SK-N-SH (cell line): ENCODE measurements at regions not wholly inside any gene's neighbourhood (a gene's known extent, or its start where the extent isn't known, plus 50 kb on each side); places are given as distances from the start of the nearest gene placed in this dataset.

ENCODE experiments used
- CTCF ChIA-PET: fragments of 300-600, 350-600 bp; formaldehyde crosslinking; extraction: SDS; loops from one replicate; lab custom pipeline; 2021; lab: Yijun Ruan, JAX
- POLR2A ChIA-PET: fragments of 350-600 bp; sonication (Branson Sonifier 250); formaldehyde crosslinking; extraction: SDS; loops from one replicate; lab custom pipeline; 2020; ENCODE audit warnings: antibody characterized with exemption, inconsistent platforms; lab: Yijun Ruan, JAX
- DNase-seq: peaks from one replicate; pipeline ENCODE4 v3.0.0; 2012
- H2AFZ ChIP-seq: fragments of 200-600 bp; sonication (generic); 2 replicates; pipeline ENCODE4 v1.8.1; 2016; ENCODE audit warnings: antibody characterized with exemption, mild to moderate bottlenecking, low read depth
- H3F3A ChIP-seq: fragments of 200-600 bp; sonication (generic); replicated peaks from 2 replicates; pipeline ENCODE3; 2016; ENCODE audit warnings: antibody characterized with exemption, mild to moderate bottlenecking; ENCODE audit not compliant: insufficient read depth
- H3K27ac ChIP-seq, 2 experiments: fragments of 200-500 bp in 1 of 2; fragments of 200-600 bp in 1 of 2; sonication (Bioruptor generic) in 1 of 2; sonication (generic), shearing (Covaris generic) in 1 of 2; 2 replicates each; pipeline versions ENCODE4 v1.5.1 to v1.6.1; 2014 to 2016; ENCODE audit warnings: low read depth in 2 of 2, inconsistent platforms in 1 of 2, low read length in 1 of 2, mild to moderate bottlenecking in 1 of 2, mixed read lengths in 1 of 2
- H3K27me3 ChIP-seq: fragments of 200-600 bp; sonication (generic), shearing (Covaris generic); 2 replicates; pipeline ENCODE4 v1.6.1; 2016; ENCODE audit warnings: mixed run types; ENCODE audit not compliant: insufficient read depth
- H3K36me3 ChIP-seq, 2 experiments: fragments of 200-500 bp in 1 of 2; fragments of 200-600 bp in 1 of 2; sonication (Bioruptor generic) in 1 of 2; sonication (generic) in 1 of 2; replicated peaks in 1 of 2; 2 replicates each; pipeline versions ENCODE3 to v1.5.1; 2014 to 2016; ENCODE audit warnings: low read length in 1 of 2, mild to moderate bottlenecking in 1 of 2; ENCODE audit not compliant: insufficient read depth in 2 of 2, control insufficient read depth in 1 of 2
- H3K4me1 ChIP-seq, 2 experiments: fragments of 200-500 bp in 1 of 2; fragments of 200-600 bp in 1 of 2; sonication (Bioruptor generic) in 1 of 2; sonication (generic), shearing (Covaris generic) in 1 of 2; 2 replicates each; pipeline versions ENCODE4 v1.5.1 to v1.6.1; 2014 to 2016; ENCODE audit warnings: low read depth in 1 of 2, low read length in 1 of 2, mixed run types in 1 of 2; ENCODE audit not compliant: insufficient read depth in 2 of 2, control insufficient read depth in 1 of 2
- H3K4me2 ChIP-seq: fragments of 200-600 bp; sonication (generic), shearing (Covaris generic); 2 replicates; pipeline ENCODE4 v1.6.1; 2017; ENCODE audit warnings: mixed run types
- H3K4me3 ChIP-seq, 2 experiments: fragments of 200-500 bp in 1 of 2; fragments of 200-600 bp in 1 of 2; sonication (Bioruptor generic) in 1 of 2; sonication (generic), shearing (Covaris generic) in 1 of 2; 2 replicates each; pipeline versions ENCODE4 v1.5.1 to v1.8.1; 2014 to 2016; ENCODE audit warnings: low read depth in 2 of 2, inconsistent platforms in 1 of 2, low read length in 1 of 2, mild to moderate bottlenecking in 1 of 2, mixed read lengths in 1 of 2, moderate library complexity in 1 of 2
- H3K79me2 ChIP-seq: fragments of 200-600 bp; sonication (generic); 2 replicates; pipeline ENCODE4 v1.8.1; 2017; ENCODE audit warnings: mild to moderate bottlenecking; ENCODE audit not compliant: insufficient read depth
- H3K9ac ChIP-seq: fragments of 200-600 bp; sonication (generic); 2 replicates; pipeline ENCODE4 v1.6.1; 2017; ENCODE audit warnings: mixed run types
- H3K9me2 ChIP-seq: fragments of 200-600 bp; sonication (generic); 2 replicates; pipeline ENCODE4 v1.6.1; 2017; ENCODE audit warnings: mixed run types
- H3K9me3 ChIP-seq: fragments of 200-600 bp; sonication (generic); 2 replicates; pipeline ENCODE4 v1.6.1; 2017; ENCODE audit warnings: mixed run types, mild to moderate bottlenecking, moderate library complexity
- H4K20me1 ChIP-seq: fragments of 200-600 bp; sonication (generic); 2 replicates; pipeline ENCODE4 v1.6.1; 2017; ENCODE audit warnings: mild to moderate bottlenecking, mixed run types; ENCODE audit not compliant: insufficient read depth
- CHD2 ChIP-seq: fragments of 150-350 bp; IDR thresholded peaks from 2 replicates; pipeline ENCODE4 v1.6.1; 2018; ENCODE audit warnings: low read length; ENCODE audit not compliant: partially characterized antibody
- ELF1 ChIP-seq: IDR thresholded peaks from 2 replicates; pipeline ENCODE4 v1.4.0; 2012
- EP300 ChIP-seq, 2 experiments: IDR thresholded peaks; 2 replicates each; pipeline versions ENCODE4 v1.4.0 to v1.6.1; 2012; ENCODE audit warnings: borderline replicate concordance in 1 of 2, low read depth in 1 of 2, low read length in 1 of 2
- FOSL2 ChIP-seq: IDR thresholded peaks from 2 replicates; pipeline ENCODE4 v1.4.0; 2012; ENCODE audit warnings: low read depth, mild to moderate bottlenecking, moderate library complexity, borderline replicate concordance
- FOXM1 ChIP-seq: IDR thresholded peaks from 2 replicates; pipeline ENCODE4 v1.4.0; 2012; ENCODE audit warnings: low read depth, mild to moderate bottlenecking
- JUND ChIP-seq: IDR thresholded peaks from 2 replicates; pipeline ENCODE4 v1.4.0; 2012
- NFIC ChIP-seq: IDR thresholded peaks from 2 replicates; pipeline ENCODE4 v1.4.0; 2012; ENCODE audit warnings: borderline replicate concordance
- PBX3 ChIP-seq: IDR thresholded peaks from 2 replicates; pipeline ENCODE4; 2012
- POLR2AphosphoS5 ChIP-seq: IDR thresholded peaks from 2 replicates; pipeline ENCODE4 v1.6.1; 2012; ENCODE audit warnings: low read depth, low read length
- RCOR1 ChIP-seq: fragments of 150-350 bp; IDR thresholded peaks from 2 replicates; pipeline ENCODE4 v1.6.1; 2017; ENCODE audit warnings: antibody characterized with exemption, low read length
- REST ChIP-seq: IDR thresholded peaks from 2 replicates; pipeline ENCODE4 v1.6.1; 2012; ENCODE audit warnings: mild to moderate bottlenecking, low read depth, low read length, moderate library complexity
- RFX5 ChIP-seq: IDR thresholded peaks from 2 replicates; pipeline ENCODE4 v1.6.1; 2012; ENCODE audit warnings: mild to moderate bottlenecking, improper control_type of control experiment, low read length
- RXRA ChIP-seq: IDR thresholded peaks from 2 replicates; pipeline ENCODE4 v1.4.0; 2012; ENCODE audit warnings: low read depth, mild to moderate bottlenecking, borderline replicate concordance
- SMC3 ChIP-seq: IDR thresholded peaks from 2 replicates; pipeline ENCODE4 v1.6.1; 2012; ENCODE audit warnings: low read depth, low read length, improper control_type of control experiment
- TCF12 ChIP-seq: IDR thresholded peaks from 2 replicates; pipeline ENCODE4 v1.4.0; 2012
- TEAD4 ChIP-seq: IDR thresholded peaks from 2 replicates; pipeline ENCODE4 v1.4.0; 2012; ENCODE audit warnings: mild to moderate bottlenecking, borderline replicate concordance; ENCODE audit not compliant: insufficient read depth
- USF1 ChIP-seq: IDR thresholded peaks from 2 replicates; pipeline ENCODE4 v1.4.0; 2012; ENCODE audit warnings: low read depth, borderline replicate concordance
- YY1 ChIP-seq: IDR thresholded peaks from 2 replicates; pipeline ENCODE4 v1.4.0; 2012; ENCODE audit warnings: low read depth, mild to moderate bottlenecking
- ZBTB33 ChIP-seq: IDR thresholded peaks from 2 replicates; pipeline ENCODE4 v1.4.0; 2012; ENCODE audit warnings: low read depth, borderline replicate concordance
- WGBS: methylation state at CpG from one replicate; pipeline ENCODE4 v1.1.6; 2017; ENCODE audit warnings: low lambda C conversion rate; 5-methylcytosine and 5-hydroxymethylcytosine counted together

- ChIA-PET POLR2A (interaction anchor here (0.6 kb wide), 1 partner anchor 272 kb away, joined by 3 read pairs; no protein-coding TSS in a partner anchor), CTCF (interaction anchor here (0.6 to 6.8 kb wide), 3 partner anchors 9 to 1901 kb away, joined by 3 to 75 read pairs (median 5); no protein-coding TSS in a partner anchor)
- Histone ChIP-seq H3K4me3 (no peak overlapping the region), H3K79me2 (no peaks in the 10 kb centered on the region), H3K4me1 (no peaks in the 10 kb centered on the region), H3K27me3 (no peaks in the 10 kb centered on the region), H3K9ac (no peak overlapping the region), H3K4me2 (no peak overlapping the region), H3K36me3 (no peaks in the 10 kb centered on the region), H4K20me1 (no peaks in the 10 kb centered on the region), H3K9me3 (no peaks in the 10 kb centered on the region), H3F3A (no peaks in the 10 kb centered on the region), H3K27ac (no peak overlapping the region), H3K9me2 (no peaks in the 10 kb centered on the region), H2AFZ (no peak overlapping the region)
- DNase-seq = no peak
- 40% methylated on average over 2 of the region's 2 CpGs for WGBS
- no peak for TF ChIP-seq POLR2AphosphoS5
- no peak for TF ChIP-seq NFIC
- TF ChIP-seq YY1 = no peak
- no peak for TF ChIP-seq FOSL2
- TF ChIP-seq REST = no peak
- TF ChIP-seq RXRA = no peak
- TF ChIP-seq CHD2 = no peak
- no peak for TF ChIP-seq ELF1
- TF ChIP-seq ZBTB33 = no peak
- no peak for TF ChIP-seq RCOR1
- no peak for TF ChIP-seq TCF12
Observed at GRCh38 chr7:67635271-67635670, 638.6 kb downstream of the TYW1 start.

- no peak overlapping the region for H2AFZ ChIP-seq
- ChIA-PET CTCF (interaction anchor here (0.9 to 6.8 kb wide), 5 partner anchors 10 to 541 kb away, joined by 3 to 75 read pairs (median 3); no protein-coding TSS in a partner anchor), POLR2A (no interaction called here)
- H3K9me3 ChIP-seq = no peaks in the 10 kb centered on the region
- no peaks in the 10 kb centered on the region for H3K36me3 ChIP-seq
- no peak overlapping the region for H3K4me2 ChIP-seq
- H3K27ac ChIP-seq = no peak overlapping the region
- 27% methylated on average over 6 of the region's 6 CpGs for WGBS
- H3K79me2 ChIP-seq = no peaks in the 10 kb centered on the region
- H3K9me2 ChIP-seq = no peaks in the 10 kb centered on the region
- no peaks in the 10 kb centered on the region for H3K4me1 ChIP-seq
- no peak overlapping the region for H3K4me3 ChIP-seq
- no peaks in the 10 kb centered on the region for H4K20me1 ChIP-seq
- no peak overlapping the region for H3K9ac ChIP-seq
- H3F3A ChIP-seq = no peaks in the 10 kb centered on the region
- DNase-seq = no peak
- H3K27me3 ChIP-seq = no peaks in the 10 kb centered on the region
- no peak for TF ChIP-seq USF1
- TF ChIP-seq RFX5 = no peak
- TF ChIP-seq RXRA = no peak
- no peak for TF ChIP-seq JUND
- no peak for TF ChIP-seq EP300 (IDR thresholded peaks at IDR 0.05; ENCODE audit: borderline replicate concordance in 1 of 2, low read depth in 1 of 2, low read length in 1 of 2)
- no peak for TF ChIP-seq POLR2AphosphoS5
- TF ChIP-seq FOXM1 = no peak
- TF ChIP-seq FOSL2 = no peak
- TF ChIP-seq PBX3 = no peak
- TF ChIP-seq ZBTB33 = no peak
- no peak for TF ChIP-seq TEAD4
- no peak for TF ChIP-seq SMC3
Observed at GRCh38 chr7:67636348-67637022, 639.9 kb downstream of the TYW1 start.
